HG02885 (cell line): ENCODE measurements at regions not wholly inside any gene's neighbourhood (a gene's known extent, or its start where the extent isn't known, plus 50 kb on each side); places are given as distances from the start of the nearest gene placed in this dataset.
"Not testable (repeated sequence)": the region's sequence is repeated elsewhere in the genome, so short reads cannot be mapped to it uniquely, and the experiment has no call there.

Experiments used
- ATAC-seq: cut with Tn5 transposase; IDR thresholded peaks from one replicate; pipeline ENCODE4 v1.9.1; 2021; ENCODE audit warnings: mild to moderate bottlenecking; ENCODE audit not compliant: unreplicated experiment, poor library complexity

DNA sequence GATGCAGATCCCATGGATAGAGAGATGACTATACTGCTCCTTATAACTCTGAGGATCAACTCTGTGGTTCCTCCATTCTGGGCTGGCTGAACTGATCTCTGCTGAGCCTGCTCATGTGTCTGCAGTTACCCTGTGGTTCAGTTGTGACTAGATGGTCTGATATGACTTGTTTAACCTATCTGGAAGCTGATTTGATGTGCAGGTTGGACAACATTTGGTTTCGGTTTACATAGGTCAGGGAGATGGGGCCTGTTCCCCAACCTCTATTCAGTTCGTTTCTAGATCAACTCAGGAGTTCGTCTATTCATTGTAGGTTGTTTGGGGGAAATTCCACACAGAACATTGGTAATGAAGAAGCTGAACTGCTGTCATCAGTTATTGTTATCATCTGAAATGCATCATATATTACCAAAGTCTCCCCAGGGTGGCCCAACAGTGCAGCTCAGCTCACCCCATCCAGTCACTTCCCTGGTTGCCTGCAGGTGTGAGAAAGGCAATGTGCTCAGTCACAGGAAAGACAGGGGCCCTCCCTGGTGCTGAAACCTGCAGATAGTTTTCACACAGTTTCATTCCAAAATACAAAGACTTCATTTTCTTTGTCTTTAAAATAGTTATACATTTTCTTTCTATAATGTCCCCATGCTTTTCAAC lies 415.0 kb downstream of the RPIA start:
- peak; percentile 77 for ATAC-seq

DNA sequence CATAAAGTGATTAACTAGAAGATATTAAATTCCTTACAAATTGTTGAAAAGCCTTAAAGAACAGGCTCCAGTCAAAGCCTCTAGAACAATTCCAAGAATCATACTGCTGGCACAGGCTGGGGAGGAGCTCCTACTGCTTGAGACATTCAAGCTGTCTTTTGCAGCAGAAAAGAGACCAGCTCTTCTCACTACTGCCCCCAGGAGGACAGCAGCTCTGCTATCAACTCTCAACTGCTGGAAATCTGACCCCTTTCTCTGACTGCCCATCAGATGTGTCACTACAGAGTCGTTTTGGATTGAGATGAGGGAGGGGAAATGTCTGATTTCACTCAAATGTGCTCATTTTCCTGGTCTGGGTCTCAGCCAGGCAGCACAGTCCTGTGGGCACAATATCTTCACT lies 421.0 kb downstream of the RPIA start:
- ATAC-seq: peak; percentile 83

DNA sequence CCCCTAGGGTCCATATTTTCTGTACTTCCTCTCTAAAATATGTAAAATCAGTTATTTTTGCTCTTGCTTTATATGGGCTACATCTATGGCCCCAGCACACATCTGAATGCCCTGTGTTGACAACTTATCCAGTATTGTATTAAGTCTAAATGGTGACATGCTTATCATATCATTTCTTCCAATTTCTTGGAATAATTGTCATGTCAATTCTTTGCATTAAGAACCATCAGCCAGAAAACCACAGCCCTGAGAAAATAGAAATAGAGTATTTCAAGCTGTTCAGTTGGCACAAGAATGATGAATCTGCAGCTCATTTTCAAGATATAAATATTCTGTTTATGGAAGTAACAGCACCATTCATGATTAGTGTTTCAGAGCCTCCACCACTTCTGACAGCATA lies 421.8 kb downstream of the RPIA start:
- ATAC-seq: not testable (repeated sequence)

DNA sequence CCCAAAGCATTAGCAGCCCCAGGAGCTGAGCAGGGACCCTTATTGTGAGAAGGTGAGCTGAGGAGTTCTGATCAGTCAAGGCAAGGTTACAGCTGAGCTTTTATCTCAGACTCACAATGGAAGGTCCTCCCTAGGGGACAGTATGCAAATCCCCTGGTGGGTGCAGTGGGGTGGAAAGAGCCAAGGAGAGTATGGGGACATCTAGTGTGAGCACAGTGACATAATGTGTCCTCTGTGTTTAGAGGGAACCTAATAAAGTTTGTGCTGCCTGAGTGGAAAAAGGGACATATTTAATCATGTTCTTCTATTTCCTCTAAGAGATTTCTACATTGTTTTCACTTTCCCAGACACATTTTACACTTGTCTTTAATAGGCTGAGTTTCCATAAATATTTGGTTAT lies 438.0 kb downstream of the RPIA start:
- ATAC-seq: peak; percentile 68

DNA sequence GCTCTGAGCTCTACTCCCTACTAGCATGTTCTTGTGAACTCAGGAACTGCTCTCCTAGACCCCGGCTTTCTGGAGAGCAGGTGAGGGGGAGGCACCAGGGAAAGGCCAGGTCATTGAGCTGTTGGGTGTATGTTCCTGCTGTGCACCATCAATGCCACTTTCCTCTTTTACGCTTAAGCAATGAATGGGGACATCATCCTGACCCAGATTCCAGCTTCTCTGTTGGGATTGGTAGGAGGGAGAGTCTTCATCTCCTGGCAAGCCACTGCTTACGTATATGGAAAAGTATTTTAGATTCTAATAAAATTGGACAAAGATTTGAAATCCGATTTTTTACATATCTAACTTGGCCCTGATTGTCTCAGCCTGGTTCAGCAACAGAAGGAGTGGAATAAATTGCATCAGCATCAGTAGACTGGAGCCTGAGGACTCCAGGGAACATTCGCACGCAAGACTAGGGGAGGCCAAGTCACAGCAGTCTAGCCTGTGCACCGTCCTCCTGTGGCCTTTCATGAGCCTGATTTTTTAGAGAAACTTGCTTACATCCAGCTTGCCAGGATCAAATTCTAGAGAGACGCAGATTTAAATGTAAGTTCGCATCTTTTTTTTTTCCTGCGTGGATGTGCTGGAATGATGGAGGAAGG lies 439.3 kb downstream of the RPIA start:
- ATAC-seq: not testable (repeated sequence)

DNA sequence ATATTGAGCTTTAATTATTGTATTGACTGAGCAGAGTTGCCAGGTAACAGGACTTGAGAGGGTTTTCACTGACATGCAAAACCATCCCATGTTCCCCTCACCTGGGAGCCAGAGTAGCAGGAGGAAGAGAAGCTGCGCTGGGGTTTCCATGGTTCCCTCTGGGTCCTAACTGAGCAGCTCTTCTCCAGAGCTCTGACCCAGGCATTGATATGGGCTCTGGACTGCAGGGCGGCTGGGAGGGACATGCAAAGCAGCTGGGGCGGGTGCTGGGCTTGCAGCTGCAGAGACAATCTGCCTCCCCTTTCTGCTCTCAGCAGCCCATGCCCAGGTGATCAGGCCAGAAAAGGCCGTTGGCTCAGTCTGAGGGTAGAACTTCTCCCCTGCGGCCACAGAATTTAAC lies 451.5 kb downstream of the RPIA start:
- ATAC-seq: peak; percentile 51

DNA sequence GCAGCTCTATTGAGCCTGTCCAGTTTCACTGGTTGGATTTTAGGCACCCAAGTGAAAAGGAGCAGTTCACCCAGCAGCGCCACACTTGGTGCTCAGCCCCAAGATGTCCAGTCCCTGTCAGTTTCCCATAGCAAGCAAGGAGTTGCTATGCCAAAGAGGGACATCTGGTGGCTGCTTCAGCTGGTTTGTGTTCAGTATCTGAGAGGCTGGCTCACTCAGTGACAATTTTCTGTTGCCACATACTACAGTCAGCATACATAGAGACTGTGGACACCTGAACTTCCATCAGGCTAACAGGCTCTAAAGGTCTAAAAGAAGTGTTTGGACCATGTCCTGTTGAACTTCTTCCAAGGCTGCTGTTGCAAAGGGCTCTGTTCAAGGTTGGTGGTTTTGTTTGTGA lies 453.9 kb downstream of the RPIA start:
- not testable (repeated sequence) for ATAC-seq

DNA sequence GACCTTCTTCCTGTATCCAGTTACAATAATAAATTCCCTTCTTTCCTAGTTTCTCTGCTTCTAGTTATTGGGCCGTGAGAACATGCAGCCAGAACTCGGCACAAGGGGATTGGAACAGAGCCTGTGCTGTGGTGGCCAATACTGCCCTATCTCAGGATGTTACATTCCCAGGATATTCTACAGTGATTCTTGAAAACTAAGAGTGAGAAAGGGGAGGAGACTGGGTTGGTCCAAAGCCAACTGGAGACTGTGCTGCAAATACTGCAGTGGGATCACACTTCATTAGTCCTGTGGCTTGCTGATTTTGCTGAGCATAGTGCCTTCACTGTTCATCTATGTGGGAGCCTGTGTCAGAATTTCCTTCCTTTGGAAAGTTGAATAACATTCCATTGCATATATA lies 456.8 kb downstream of the RPIA start:
- ATAC-seq: not testable (repeated sequence)

DNA sequence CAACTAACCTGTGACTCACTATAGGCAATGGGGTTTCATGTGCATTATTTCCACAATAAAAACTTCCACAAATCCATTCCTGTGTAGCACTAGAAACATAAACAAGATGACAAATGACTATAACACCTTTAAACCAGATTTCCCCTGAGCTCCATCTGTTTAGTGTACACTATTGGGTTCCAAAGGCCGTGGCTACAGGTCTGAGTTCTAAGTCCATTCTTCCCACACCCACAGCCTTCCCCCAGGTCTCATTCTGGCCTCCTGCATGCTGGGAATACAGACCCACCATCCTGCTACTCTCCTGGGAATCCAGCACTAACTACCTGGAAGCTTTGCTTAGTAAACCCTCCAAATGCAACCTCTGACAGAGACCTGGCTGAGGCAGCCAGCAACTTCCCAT lies 460.2 kb downstream of the RPIA start:
- ATAC-seq: not testable (repeated sequence)

DNA sequence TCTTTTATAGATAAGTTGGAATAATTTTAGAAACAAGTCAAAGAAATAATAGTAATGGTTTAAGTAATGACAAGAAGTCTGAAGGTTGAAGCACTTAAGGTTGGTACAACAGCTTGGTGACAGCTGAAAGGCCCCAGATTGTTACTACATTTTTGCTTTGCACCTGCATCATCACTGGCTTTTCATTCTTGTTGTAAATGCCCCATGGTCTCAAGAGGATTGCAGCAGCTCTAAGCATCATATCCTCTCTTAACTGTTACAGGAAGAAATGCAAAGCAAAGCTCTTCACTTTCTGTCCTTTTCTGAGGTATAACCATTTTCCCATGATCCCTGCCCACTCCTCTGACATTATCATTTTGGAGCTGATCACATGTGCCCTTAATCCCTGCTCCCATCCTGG lies 461.0 kb downstream of the RPIA start:
- not testable (repeated sequence) for ATAC-seq

DNA sequence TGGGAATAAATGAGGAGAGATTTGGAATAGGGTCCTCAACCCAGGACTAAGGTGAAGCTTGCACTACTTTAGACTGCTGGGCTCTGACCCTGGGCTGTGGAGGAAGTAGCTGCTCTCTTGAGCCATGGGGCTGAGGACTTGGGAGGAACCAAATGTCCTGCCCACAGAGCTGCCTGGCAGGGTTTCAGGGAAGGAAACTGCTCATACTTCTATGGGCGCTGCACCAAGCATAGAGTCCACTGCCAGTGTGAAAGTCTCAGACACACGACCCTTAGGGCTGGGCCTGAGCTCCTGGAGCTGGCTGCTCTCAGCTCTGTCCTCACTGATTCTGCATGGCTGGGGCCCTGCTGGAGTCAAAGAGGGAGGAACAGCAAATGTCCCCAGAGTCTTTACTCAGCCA lies 461.7 kb downstream of the RPIA start:
- not testable (repeated sequence) for ATAC-seq

DNA sequence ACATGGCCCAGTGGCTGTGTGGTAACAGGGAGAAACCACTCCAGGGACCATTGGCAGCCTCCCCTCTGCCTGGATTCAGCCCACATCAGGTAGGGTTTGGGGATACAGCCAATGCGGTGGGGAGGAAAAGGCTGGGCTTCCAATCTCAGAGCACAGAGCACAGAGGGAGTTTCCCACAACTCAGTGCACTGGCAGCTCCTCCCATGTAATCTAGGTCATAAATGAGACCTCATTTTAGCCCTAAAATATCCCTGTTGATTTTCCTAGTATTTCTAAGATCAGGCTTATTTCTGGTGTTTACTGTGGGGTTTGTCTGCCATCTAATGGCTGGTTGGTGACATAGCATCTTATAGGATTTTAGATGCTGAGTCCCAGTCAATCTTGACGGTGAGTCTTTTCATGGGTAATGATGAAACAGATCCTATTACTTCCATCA lies 462.8 kb downstream of the RPIA start:
- ATAC-seq: peak; percentile 71

DNA sequence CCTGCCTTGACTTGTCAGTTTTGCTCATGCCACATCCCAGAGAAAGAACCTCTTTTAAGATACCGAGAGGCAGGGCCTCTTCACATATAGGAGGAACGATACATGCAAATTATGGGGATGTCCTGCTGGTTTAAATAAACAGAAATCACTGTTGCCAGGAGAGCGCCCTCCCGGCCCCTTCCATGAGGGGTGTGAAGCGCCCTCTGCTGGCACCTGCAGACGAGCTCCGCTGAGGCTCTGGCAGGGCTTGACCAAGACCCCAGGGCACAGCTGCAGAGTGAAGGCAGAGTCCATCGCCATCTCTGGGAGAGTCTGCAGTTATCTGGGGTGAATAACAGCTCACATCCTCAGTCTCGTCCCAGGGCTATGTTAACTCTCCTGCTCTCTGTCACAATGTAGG lies 468.8 kb downstream of the RPIA start:
- peak; percentile 91 for ATAC-seq

DNA sequence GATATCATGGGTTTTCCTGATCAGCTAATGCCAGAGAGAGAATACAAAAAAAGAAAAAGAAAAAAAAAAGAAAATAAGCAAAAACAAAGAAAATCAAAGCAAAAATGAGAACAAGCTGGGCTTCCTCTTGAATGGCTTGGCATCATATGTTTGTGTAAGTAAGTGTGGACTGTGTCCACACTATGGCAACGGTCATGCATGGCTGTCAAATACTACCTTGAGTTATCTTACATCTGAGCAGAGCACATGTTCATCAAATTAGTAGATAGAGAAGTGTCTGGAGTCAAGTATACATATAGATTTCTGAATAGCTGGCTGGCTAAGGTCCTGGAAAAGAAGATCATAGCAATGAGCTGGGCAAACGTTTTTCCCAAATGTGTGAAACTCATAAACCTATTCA lies 470.2 kb downstream of the RPIA start:
- ATAC-seq: not testable (repeated sequence)

DNA sequence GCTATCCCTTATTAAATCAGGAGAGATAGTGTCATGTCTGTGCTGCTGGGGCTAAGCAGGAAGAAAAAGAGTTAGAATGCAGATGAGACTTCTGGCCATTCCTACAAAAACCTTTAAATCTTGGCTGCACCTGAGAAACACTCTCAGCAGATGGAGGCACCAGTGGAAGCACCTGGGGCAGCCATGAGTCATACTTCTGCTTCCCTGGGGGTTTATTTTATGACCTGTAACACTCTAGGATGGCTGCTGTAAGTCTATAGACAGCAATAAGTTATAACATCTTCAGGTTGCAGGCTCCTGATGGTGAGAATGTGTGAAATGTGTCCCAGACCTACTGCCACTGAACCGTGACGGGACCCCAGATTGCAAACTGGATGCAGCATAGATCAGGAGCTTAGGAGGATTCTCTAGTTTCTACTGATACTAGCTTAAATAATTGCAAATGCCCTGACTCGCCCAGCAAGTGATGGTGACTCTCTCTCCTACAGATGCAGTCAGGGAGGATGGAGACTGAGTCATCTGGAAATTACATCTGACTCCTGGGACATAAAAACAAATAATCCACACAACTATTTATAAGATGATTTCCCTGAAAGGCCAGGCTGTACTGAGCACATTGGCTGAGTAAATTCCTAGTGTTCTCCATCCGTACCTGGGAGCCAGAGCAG lies 479.2 kb downstream of the RPIA start:
- ATAC-seq: not testable (repeated sequence)

DNA sequence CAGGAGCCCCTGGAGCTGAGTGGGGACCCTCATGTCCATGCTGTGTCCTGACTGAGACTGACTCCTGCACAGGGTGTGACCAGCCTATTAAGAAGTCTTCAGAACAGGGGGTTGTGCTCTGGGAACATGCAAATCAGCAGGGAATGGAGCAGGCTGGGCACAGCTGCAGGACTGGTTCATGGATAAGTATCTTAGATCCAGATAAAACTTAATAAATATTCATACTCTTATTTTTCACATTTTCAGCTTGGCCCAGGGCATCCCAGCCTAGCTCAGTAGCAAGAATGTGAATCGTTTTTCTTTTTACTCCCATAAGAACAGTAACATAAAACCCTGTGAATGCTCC lies 479.7 kb downstream of the RPIA start:
- not testable (repeated sequence) for ATAC-seq

DNA sequence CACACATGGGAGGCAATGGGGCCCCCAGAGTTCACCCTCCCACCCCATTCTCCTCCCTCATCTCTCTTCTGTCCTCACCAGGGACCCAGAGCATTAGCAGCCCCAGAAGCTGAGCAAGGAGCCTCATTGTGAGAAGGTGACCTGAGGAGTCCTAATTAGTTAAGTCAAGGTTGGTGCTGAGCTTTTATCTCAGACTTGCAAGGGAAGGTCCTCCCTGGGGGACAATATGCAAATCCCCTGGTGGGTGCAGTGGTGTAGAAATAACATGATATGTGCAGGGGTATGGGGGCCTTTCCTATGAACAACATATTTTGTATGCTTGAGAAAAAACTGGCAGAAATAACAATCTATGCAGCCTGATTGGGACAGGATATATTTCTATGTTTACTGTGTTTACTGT lies 485.5 kb downstream of the RPIA start:
- ATAC-seq: not testable (repeated sequence)

DNA sequence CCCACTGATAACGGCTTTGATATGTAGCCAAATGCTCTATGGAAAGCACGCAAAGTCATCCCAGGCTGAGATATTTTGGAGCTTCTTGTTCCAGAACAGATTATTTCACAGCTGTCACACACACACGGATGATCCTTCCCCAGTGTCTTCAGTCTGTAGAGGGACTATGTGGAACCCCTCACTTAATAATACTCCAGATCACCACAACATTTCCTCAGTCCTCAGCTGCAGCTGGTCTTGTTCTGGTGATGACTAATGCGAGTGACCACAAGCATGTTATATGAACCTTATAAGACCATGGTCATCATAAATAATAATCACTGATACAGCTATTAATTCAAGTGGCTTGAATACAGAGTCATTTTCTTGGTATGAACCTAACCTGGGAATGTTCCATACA lies 490.7 kb downstream of the RPIA start:
- not testable (repeated sequence) for ATAC-seq

DNA sequence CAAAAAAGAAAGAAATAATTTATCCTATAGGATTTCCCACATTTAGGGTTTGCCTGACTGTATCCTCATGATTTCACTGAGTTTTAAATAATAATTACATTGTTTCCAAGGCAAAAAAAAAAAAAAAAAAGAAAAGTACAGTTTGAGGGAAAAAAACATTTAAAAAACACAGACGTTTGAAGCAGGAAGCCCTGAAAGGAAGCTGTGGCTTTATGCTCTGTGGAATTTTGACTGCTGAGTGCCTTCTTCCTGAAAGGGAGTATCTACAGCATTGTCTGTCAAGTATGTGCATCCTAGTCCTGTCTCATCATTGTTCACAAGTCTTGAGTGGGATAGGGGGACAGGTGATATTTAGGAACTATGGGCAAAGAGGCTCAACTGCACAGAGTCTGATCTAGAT lies 493.3 kb downstream of the RPIA start:
- ATAC-seq: not testable (repeated sequence)

DNA sequence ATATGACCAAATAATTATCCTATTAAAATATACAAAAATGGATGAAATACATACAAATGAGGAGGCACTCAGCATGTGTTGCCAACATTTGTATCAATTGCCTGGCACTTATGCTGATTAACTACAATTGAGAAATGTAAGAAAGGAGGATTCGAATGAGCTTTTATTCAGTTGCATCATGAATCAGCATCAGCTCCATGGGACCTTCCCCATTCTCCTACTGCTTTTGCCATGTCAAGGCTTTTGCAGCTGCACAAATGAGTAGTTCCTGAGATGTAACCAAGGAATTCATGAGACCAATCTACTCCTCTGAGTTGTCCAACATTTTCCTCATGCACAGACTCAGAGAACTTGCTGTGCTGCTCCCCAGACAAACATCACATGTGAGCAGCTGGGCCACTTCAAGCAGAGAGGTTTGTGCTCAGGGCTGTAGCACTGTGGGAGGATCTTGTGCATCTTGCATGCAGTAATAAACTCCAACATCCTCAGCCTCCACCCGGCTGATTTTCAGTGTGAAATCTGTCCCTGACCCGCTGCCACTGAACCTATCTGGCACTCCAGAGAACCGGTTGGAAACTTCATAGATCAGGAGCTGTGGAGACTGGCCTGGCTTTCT lies 504.3 kb downstream of the RPIA start:
- ATAC-seq: not testable (repeated sequence)

DNA sequence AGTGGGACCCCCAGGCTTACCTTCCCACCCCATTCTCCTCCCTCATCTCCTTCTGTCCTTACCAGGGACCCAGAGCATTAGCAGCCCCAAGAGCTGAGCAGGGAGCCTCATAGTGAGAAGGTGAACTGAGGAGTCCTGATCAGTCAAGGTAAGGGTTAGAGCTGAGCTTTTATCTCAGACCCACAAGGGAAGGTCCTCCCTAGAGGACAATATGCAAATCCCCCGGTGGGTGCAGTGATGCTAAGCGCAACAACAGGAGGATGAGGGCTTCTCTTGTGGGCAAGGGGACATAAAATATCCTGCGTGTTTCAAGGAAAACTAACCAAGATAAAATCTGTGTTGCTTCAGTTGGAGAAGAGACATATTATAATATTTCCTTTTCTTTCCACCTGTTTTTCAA lies 505.2 kb downstream of the RPIA start:
- ATAC-seq: not testable (repeated sequence)
